Ovary (tissue), 7 donors: ENCODE measurements at regions not wholly inside any gene's neighbourhood (a gene's known extent, or its start where the extent isn't known, plus 50 kb on each side); places are given as distances from the start of the nearest gene placed in this dataset.
"Not testable (repeated sequence)": the region's sequence is repeated elsewhere in the genome, so short reads cannot be mapped to it uniquely, and the experiment has no call there.

ENCODE experiments used
- DNase-seq, 5 donors: peaks; one replicate each; pipeline ENCODE4 v3.0.0-alpha.2; 2019 to 2020
- H3K27ac ChIP-seq, 2 donors: fragments of 200-600 bp; one replicate each; pipeline versions ENCODE4 v1.5.1 to v1.8.0; 2019 to 2022
- H3K27me3 ChIP-seq: fragments of 200-600 bp; one replicate; pipeline ENCODE4 v1.8.0; 2022
- H3K36me3 ChIP-seq: fragments of 200-600 bp; sonication (generic); one replicate; pipeline ENCODE4 v1.5.1; 2019
- H3K4me1 ChIP-seq: one replicate; pipeline ENCODE4 v1.8.1; 2013; ENCODE audit warnings: mild to moderate bottlenecking, moderate library complexity; ENCODE audit not compliant: insufficient read depth
- H3K4me3 ChIP-seq: fragments of 200-600 bp; sonication (generic); one replicate; pipeline ENCODE4 v1.5.1; 2017
- H3K9me3 ChIP-seq, 2 donors: fragments of 200-600 bp in 1 of 2; sonication (generic) in 1 of 2; one replicate each; pipeline versions ENCODE4 v1.5.1 to v1.8.1; 2013 to 2019; ENCODE audit warnings: mild to moderate bottlenecking in 1 of 2, moderate library complexity in 1 of 2
- CTCF ChIP-seq, 3 donors: fragments of 450-650 bp in 2 of 3; fragments of 200-600 bp in 1 of 3; IDR thresholded peaks; one replicate each; pipeline versions ENCODE4 v1.5.1 to v1.8.0; 2016 to 2022; ENCODE audit warnings: antibody characterized with exemption in 3 of 3, mild to moderate bottlenecking in 1 of 3
- EP300 ChIP-seq: sonication (generic); formaldehyde crosslinking; IDR thresholded peaks from one replicate; pipeline ENCODE4 v1.6.1; 2017; ENCODE audit warnings: antibody characterized with exemption
- POLR2A ChIP-seq: fragments of 450-650 bp; IDR thresholded peaks from one replicate; pipeline ENCODE4 v1.6.1; 2017; ENCODE audit warnings: antibody characterized with exemption, mild to moderate bottlenecking, moderate library complexity
- WGBS, 3 donors: extraction: QIAGEN DNeasy Blood & Tissue Kit in 1 of 3; methylation state at CpG; one replicate each; pipeline versions ENCODE4 v1.1.5 to v1.1.7; 2013 to 2017; 5-methylcytosine and 5-hydroxymethylcytosine counted together
- intact Hi-C, 4 donors: fragments of 100-400 bp; cut with DNase I; formaldehyde crosslinking; loops; one replicate each; pipeline versions ENCODE4 v1.11.0 to v1.15.1; 2022 to 2023
- donor health status: DM: no; HTN: no; CAD: no; lungs with moderate emphysema.
- donor health status: DM: no; HTN: no; CAD: no.
- donor health status: Bipolar disorder and iron deficiency.
- donor health status: DM: no; HTN: no; CAD: no.
- donor health status: DM: yes; HTN: yes; CAD: no.

- WGBS, 3 donors = 6 to 9% (median 8%) methylated on average over 9 of the region's 9 CpGs
- no peak for TF ChIP-seq CTCF (IDR thresholded peaks at IDR 0.05)
- TF ChIP-seq POLR2A = no peak
- TF ChIP-seq EP300 = no peak
- H3K27ac ChIP-seq = no peak overlapping the region
- no peaks in the 10 kb centered on the region for H3K36me3 ChIP-seq
- H3K27me3 ChIP-seq = no peaks in the 10 kb centered on the region
- H3K4me1 ChIP-seq = no peaks in the 10 kb centered on the region
- H3K4me3 ChIP-seq = no peak overlapping the region
- intact Hi-C loops = no loop called here
- DNase-seq = no peak
- no peaks in the 10 kb centered on the region for H3K9me3 ChIP-seq
Measured at GRCh38 chr6:170200458-170200891, 90.4 kb downstream of the DLL1 start.

GRCh38 chr6:170199716-170200115 lies 91.2 kb downstream of the DLL1 start:
- WGBS, 3 donors = 85 to 94% (median 88%) methylated on average over 6 of the region's 6 CpGs
- intact Hi-C loops = no loop called here
- DNase-seq = no peak

GRCh38 chr6:170198298-170198697 lies 92.6 kb downstream of the DLL1 start:
- TF ChIP-seq EP300 (no peak), POLR2A (no peak), CTCF (IDR thresholded peaks at IDR 0.05) (no peak)
- WGBS, 3 donors = 12 to 23% (median 19%) methylated on average over 2 of the region's 2 CpGs
- Histone ChIP-seq H3K4me3 (no peak overlapping the region), H3K27me3 (no peaks in the 10 kb centered on the region), H3K4me1 (no peaks in the 10 kb centered on the region), H3K9me3 (no peaks in the 10 kb centered on the region), H3K27ac (no peak overlapping the region), H3K36me3 (no peaks in the 10 kb centered on the region)
- intact Hi-C loops = no loop called here
- DNase-seq = no peak

More at GRCh38 chr6:170199716-170200115, 91.2 kb downstream of the DLL1 start:
- Histone ChIP-seq H3K27ac (no peak overlapping the region), H3K36me3 (no peaks in the 10 kb centered on the region), H3K4me1 (no peaks in the 10 kb centered on the region), H3K4me3 (no peak overlapping the region), H3K9me3 (no peaks in the 10 kb centered on the region), H3K27me3 (no peaks in the 10 kb centered on the region)
- TF ChIP-seq CTCF (IDR thresholded peaks at IDR 0.05) (no peak), POLR2A (no peak), EP300 (no peak)

GRCh38 chr6:170193326-170193821 lies 97.5 kb downstream of the DLL1 start:
- no peaks in the 10 kb centered on the region for H3K27me3 ChIP-seq
- TF ChIP-seq EP300 (no peak), POLR2A (no peak), CTCF (IDR thresholded peaks at IDR 0.05) (no peak)
- H3K9me3 ChIP-seq = no peaks in the 10 kb centered on the region
- intact Hi-C loops = no loop called here
- WGBS, 3 donors = 81 to 89% (median 86%) methylated on average over 12 to 13 of the region's 13 CpGs
- H3K27ac ChIP-seq = no peak overlapping the region
- DNase-seq = no peak
- H3K36me3 ChIP-seq = no peaks in the 10 kb centered on the region
- no peak overlapping the region for H3K4me3 ChIP-seq
- H3K4me1 ChIP-seq = no peaks in the 10 kb centered on the region

- 92 to 93% (median 92%) methylated on average over 5 of the region's 5 CpGs for WGBS, 3 donors
- TF ChIP-seq CTCF (IDR thresholded peaks at IDR 0.05) = no peak
- no peak for TF ChIP-seq POLR2A
- no peak for TF ChIP-seq EP300
- H3K36me3 ChIP-seq = no peaks in the 10 kb centered on the region
- no peaks in the 10 kb centered on the region for H3K4me1 ChIP-seq
- no peaks in the 10 kb centered on the region for H3K9me3 ChIP-seq
- H3K4me3 ChIP-seq = no peak overlapping the region
- no peaks in the 10 kb centered on the region for H3K27me3 ChIP-seq
- DNase-seq = no peak
- H3K27ac ChIP-seq = no peak overlapping the region
- intact Hi-C loops = no loop called here
Measured at GRCh38 chr6:170192905-170193304, 98.0 kb downstream of the DLL1 start.

- H3K27me3 ChIP-seq, H3K4me1 ChIP-seq, intact Hi-C loops, H3K4me3 ChIP-seq, H3K9me3 ChIP-seq, H3K36me3 ChIP-seq, DNase-seq, H3K27ac ChIP-seq: not testable (repeated sequence)
- WGBS, 3 donors = 82 to 86% (median 84%) methylated on average over 8 of the region's 8 CpGs
Measured at GRCh38 chr6:170192101-170192500, 98.8 kb downstream of the DLL1 start.
